Stimulated activated CD8-positive, alpha-beta memory T cell treated with anti-CD3 and anti-CD28 coated beads, Interleukin-4, amount 100 ng/mL, for 1 hour (primary cell): ENCODE measurements at regions not wholly inside any gene's neighbourhood (a gene's known extent, or its start where the extent isn't known, plus 50 kb on each side); places are given as distances from the start of the nearest gene placed in this dataset.

Experiments used
- DNase-seq, 2 donors: peaks; one replicate each; pipeline ENCODE4 v3.0.0-alpha.2; 2020; ENCODE audit warnings: low read depth in 2 of 2, low spot score in 1 of 2

DNA sequence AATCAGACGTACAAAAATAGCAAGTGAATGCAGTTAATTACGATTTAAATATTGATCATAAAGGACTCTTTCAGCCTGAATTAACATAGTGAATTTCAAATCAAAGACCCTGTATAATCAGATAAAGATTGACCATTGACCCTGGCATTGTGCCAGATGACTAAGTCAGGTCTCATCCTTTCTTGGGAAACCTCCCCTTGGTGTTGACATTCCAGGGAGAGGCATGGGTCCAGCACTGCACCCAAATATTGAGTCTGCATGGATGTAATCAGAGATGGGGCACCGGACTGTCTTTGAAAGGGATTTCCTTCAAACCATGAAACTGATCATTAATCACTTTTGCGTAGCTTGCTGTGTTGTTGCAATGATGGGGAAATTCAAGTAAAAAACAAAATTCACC, 1138.2 kb downstream of the BCL11B start:
- DNase-seq, result no peak

DNA sequence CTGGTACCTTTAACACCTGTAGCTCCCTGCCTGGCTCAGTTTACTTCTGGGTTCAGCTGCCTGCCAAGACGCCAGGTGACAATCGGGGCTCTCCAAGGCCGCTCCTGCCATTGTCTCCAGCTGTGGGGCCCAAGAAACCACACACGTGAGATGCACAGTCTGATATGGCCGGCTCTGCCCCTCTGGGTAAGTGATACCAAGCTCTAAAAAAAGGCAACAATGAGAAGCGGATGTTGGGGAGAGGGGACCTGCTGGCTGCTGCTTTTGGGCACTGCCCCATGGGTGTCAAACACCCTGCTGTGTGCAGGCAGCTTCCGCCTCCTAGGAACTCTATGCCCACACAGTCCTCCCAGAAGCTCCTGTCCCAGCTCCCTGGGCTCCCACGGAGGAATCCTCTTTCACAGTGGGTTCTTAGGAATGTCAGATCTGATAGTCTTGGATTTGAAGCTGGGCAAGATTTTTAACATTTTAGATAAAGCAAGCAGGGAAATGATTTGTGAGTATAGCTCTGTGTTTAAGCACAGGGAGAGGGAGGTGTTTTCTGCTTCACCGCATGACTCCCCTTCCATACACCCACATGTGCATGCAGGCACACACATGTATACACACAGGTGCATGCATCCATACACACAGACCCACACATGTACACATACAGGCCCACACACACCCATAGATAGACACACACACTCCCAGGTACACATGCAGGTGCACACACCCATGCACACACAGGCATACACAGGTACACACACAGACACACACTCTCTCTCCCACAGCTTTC, 1135.8 kb downstream of the BCL11B start:
- no peak for DNase-seq

DNA sequence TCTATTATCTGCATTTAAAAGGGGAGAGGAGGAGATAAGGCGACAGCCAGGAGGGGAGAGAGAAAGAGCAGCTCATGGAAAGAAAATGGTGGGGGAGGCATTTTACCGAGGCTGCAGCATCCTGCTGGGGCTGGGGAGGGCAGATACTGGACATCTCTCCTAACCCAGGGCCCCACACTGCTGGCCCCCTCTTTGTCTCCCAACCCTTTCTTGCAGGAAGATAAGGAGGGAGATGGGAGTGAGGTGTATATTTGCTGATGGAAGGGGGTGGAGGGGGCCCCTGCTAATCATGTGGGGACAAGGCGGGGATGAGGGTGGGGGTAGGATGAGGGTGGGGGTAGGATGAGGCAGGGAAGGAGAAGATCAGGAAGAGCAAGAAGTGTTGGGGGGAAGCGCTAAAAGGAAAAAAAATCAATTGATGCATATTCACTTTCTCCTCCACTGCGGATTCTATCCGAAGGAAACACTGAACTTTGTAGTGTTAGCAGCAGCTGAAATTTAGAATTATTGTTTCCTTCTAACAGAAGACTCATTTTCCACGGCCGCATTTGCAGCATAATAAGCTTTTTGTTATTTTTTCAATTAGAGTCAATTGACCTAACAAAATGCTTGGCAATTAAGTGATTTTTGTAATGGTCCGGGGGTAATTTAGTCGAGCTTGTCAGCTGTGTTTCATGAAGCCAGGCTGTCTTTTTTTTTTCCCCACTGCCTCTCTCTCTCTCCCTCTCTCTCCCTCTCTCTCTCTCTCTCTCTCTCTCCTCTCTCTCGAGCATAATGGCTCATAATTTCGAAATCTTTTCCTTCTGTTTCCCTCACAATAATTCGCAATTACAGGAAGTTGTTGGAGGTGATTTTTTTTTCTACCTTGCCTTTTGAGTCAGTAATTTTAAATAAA, 1134.6 kb downstream of the BCL11B start:
- DNase-seq, result no peak

DNA sequence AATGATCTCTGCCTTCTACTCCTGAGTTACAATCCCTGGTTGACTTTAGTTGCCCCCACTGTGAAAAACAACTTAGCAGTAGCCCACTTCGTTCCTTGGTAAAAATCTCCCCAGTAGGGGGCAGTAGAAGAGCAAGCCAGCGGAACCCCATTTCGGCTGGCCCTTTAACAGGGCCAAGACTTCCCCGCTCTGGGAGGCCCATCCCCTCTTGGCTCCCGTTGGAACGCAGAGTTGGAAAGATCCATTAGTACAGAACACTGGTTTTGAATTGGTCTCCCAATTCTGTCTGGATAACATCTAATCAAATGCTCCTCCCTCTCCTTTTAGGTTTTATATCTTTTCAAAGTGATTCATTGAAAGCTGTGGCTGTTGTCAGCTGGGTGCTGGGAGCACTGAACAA, 1133.3 kb downstream of the BCL11B start:
- DNase-seq, result peak; percentile 42 to 49

DNA sequence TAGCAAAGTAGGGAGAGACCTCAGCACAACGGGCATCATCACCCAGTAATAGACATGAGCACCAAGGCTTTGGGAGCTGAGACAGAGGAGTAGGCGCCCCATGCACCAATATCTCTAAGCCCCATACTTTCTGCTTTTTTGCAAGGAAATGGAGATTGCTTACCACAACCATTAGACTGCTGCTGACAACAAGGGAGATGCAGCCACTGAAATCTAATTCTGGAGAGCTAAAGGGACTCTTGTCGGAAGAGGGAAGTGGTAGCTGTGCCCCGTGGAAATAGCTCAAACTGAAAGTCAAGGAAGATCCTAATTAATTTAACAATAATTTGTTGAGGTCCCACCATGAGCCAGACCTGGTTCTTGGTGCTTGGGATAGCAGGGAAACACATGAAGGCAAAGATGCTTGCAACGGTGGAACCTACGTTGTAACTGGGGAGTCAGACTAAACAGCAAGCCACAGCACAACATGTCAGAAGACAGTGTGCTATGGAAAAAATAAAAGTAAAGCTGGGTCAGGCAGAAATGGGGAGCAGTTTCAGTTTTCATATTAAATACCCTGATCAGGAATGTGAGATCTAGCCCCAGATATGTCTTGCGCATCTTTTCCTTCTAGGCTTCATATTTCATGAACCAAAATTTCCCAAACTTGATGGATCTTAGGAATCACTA, 1131.0 kb downstream of the BCL11B start:
- no peak for DNase-seq

DNA sequence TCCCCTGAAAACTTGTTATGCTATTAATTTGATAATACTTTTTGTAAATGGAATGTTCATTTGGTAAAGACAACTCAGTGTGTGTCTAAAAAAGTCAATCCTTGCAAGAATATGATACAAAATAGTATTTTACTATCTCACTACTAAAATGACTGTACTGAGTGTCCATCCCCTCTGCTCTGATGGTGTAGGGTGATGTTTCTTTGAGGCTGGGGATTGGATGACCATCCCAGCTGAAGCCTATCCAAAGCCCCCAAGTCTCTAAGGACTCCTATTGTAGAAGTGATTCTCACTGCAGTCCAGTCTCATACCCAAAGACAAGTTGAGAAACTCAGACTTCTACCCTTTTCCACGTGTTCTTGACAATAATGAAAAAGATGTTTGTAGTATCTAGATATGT, 1128.4 kb downstream of the BCL11B start:
- no peak for DNase-seq

DNA sequence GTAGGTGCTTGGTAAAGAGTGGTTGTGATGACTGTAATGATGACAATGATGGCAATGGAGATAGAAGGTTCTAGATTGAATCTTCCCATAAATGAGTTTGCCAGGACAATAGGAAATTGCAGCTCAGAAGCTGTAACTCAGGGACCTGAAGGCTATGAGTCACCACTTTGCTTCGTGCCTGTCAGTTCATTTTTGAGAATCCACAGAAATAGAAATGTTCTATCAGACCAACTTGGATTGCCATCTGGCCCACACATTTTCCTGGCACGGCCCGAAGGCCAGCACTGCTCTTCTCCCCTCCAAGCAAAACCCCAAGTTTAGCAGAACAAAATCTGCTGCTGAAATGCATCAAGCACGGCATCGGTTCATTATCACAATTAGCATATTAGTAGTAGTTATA, 1127.0 kb downstream of the BCL11B start:
- DNase-seq, result no peak

DNA sequence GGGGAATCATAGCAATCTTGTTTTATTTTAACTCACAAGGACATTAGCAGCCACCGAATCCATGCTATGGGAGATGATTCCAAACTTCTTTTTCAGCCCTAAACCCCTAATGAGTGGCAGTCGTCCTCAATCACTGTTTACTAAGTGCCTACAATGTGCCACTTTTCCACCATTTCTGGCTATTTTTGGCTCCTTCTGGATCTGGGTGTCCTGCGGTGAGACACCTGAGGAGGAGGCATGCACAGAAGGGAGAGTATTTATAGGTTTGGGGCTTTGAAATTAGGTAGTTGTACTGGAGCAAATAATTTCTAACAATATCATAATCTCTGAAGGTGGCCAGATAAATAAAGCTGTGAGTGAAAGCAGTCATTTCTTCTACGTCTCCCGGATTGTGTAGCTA, 1125.6 kb downstream of the BCL11B start:
- no peak for DNase-seq

DNA sequence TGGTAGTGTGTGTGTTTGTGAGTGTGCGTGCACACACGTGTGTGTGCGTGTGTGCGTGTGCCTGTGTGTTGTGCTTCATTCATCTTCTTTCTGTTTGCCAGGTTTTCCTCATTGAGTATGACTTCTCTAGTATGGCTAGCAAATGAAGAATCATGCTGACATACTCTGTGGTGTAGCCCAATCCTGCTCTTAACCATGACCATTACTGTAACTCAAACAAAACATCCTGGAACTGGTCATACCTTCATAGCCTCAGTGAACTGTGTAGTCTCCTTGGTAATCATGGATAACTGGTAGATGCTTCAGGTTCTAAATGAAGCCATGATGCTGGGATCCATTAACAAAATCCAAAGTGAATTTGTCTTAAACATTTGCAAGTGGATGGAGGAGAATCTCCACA, 1117.7 kb downstream of the BCL11B start:
- no peak for DNase-seq

DNA sequence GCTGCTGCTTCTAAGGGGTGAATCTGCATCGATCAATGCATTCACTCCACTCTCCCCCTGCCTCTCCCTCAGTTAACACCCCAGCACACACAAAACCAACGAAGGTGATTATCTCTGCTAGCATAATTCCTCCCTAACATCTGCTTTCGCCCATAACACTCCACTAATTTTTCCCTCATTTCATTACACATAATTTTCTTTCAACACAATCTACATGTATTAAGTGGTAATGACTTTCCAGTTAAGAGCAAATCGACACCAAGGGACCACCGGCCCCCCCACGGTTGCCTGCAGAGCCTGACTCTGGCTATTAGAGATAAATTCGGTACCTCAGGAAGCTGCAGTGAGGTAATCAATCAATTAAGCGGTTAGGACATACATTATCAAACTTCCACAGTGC, 1115.6 kb downstream of the BCL11B start:
- no peak for DNase-seq

DNA sequence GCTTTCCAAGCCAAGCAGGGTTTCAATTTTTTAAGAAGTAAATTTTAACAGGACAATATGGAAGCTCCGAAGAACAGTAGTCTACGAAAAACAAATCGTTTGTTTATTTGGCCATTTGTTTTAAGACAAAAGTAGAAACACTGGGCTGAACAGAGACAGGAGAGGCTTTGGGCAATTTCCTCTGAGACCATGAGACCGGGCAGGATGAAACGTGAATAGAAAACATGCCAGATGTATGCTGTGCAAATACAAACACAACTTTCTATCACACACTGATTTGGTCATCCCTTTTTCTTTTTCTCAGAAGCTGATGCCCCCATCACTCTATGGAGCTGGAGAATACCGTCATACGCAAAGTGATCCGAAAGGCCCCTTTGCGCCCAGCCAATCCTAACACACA, 1111.1 kb downstream of the BCL11B start:
- no peak for DNase-seq

DNA sequence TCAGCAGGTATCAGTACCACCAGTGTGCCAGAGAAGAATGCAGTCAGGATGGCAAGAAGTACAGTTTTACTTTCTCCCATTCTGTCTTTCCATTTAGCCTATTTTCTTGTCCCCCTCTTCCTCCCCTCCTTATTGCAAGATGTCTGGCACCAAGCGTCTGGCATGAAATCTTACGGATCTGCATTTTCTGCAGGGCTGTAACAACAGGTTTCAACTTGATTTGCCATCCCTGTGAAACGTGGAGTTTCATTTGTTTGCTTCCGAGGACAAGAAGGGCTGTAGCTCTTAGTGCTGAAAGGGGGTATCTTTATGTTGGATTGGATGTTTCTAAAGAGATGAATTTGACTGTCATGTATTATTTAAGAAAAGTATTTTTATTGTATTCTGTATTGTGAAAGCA, 1110.6 kb downstream of the BCL11B start:
- no peak for DNase-seq

DNA sequence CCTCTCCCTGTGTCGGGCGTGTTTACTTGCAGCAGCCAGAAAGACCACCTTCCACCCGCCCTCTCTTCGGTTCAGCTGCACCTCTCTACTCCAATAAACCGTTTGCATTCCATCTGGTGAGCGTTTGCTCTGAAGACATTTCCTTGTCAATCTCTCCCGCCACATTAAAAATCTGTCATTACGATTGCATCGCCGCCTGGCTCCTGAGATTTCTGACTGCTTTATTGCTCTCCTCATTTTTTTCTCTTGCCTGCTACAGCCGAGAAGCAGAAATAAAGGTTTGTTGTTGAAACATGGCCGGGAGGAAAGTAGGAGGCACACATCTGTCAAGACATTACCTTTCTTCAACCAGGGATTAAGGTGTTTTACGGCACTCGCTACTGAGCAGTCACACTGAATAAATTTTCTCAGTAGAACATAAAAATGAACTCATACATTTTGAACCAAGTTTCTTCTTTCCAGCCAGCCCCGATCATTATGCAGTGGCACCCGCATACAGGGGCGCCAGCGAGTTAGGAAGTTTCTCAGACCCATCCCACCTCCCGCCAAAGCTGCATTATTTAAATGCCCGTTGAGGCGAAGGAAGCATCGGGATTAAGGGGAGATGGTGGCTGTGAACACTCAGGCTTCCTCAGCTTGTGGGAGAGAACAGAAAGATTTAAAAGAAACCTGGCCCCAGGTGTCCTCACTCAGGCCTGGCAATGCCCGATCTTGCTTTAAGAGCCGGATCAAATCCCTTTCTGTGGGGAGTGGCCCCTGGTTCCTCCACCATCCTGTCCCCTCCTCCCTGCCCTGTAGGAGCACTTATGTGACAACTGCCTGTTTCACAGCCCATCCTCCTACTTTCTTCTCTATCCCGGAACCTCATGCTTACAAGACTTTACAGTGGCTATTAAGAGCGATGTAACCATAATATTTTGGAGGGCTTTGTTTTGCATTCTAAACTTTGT, 1108.9 kb downstream of the BCL11B start:
- DNase-seq, result no peak

DNA sequence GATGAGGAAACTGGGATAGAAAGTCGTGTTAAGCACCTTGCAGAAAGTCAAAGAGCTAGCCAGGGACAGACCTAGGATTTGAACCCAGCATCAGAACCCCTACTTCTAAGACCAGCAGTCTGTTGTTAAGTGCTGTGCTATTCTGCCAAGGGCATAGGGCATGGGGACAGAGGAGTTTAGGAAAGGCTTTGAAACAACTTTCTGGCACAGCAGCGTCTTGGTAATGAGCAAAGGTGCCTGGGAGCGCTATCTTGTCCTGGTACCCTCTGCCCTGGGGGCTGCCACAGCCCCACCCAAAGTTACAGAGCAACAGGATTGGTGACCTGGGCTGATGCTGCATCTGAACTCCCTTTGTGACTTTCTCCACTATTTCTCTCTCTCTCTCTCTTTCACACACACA, 1108.1 kb downstream of the BCL11B start:
- DNase-seq, result no peak

DNA sequence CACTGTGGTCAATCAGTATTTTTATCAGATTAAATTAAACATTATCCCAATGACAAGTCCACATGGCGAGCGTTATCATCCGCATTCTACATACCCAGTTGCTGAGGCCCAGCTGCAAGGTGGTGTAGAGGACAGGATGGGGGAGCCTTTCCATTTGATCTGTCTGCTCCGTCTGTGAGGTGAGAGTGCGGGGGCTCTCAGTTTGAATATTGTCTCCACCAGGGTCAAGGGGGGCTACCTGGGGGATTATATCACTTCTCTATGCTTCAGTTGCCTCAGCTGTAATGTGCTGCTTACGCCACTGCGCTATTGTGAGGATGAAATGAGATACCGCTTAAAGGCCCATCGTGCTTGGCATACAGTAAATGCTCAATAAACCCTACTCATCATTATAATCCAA, 1106.0 kb downstream of the BCL11B start:
- no peak for DNase-seq

DNA sequence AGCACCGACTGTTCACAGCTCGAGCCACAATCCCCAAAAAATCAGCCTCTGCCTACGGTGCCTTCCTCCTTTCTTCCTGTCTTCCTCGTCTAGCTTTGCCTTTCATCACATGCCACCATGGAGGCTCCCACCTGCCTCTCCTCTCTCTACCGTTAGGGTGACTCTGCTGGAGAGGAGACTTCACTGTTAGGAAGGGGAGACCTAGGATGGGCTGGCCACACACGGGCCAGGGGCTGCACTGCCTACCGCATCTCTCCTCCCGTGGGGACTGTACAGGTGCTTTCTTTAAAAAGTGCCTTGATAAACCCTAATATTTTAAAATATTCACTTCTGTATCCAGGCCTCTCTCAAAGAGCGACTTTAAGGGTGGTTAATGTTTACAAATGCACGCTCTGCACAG, 1104.7 kb downstream of the BCL11B start:
- DNase-seq, result no peak

DNA sequence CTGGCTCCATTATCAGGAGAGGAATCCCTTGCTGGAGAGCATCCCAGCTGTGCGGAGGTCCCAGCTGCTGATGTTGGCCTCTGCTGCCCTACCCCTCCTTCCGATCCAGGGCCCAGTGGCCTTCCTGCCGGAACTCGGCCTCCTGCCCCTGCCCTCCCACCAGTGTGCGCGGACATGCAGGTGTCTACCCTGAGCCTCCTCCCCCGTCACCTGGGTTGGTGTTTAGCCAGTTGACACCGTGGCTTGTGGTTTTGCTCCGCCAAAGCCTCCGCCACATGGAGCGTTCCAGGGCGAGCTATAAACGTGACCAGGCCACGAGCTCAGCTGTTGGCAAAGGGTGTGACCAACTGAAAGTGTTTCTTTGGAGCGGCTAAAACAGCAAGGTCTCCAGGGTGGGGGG, 1104.3 kb downstream of the BCL11B start:
- DNase-seq, result no peak

DNA sequence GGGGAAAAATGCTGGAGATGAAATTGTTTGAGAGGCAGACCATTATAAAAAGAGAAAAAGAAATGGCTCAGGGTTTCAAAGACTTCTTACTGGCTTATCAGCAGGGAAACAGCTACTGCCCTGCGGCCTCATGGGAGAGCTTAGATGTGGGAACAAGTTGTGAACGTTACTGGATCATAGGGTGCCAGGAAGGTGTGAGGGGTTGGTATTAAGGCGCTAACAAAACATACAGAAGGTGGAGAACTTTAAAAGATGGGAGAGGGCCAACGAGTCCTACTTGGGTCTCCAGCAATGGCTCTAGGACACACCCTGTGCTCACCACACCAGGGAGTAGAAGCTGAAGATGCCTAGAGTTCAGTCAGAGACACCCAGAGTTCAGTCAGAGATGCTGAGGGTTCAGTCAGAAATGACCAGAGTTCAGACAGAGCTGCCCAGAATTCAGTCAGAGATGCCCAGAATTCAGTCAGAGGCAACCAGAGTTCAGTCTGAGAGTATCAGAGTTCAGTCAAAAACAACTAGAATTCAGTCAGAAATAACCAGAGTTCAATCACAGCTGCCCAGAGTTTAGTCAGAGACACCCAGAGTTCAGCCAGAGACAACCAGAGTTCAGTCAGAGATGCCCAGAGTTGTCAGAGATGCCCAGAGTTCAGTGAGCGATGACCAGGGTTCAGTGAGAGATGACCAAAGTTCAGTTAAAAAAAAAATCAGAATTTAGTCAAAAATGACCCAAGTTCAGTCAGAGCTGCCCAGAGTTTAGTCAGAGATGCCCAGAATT, 1103.6 kb downstream of the BCL11B start:
- no peak for DNase-seq

DNA sequence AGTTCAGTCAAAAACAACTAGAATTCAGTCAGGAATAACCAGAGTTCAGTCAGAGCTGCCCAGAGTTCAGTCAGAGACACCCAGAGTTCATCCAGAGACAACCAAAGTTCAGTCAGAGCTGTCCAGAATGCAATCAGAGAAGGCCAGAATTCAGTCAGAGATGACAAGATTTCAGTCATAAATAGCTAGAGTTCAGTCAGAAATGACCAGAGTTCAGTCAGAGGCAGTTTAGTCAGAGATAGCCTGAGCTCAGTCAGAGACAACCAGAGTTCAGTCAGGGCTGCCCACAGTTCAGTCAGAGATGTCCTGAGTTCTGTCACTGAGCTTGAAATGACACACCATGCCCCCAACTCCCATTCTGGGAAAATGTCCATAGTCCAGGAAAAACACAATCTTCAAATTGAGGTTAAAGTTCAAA, 1102.8 kb downstream of the BCL11B start:
- no peak for DNase-seq

DNA sequence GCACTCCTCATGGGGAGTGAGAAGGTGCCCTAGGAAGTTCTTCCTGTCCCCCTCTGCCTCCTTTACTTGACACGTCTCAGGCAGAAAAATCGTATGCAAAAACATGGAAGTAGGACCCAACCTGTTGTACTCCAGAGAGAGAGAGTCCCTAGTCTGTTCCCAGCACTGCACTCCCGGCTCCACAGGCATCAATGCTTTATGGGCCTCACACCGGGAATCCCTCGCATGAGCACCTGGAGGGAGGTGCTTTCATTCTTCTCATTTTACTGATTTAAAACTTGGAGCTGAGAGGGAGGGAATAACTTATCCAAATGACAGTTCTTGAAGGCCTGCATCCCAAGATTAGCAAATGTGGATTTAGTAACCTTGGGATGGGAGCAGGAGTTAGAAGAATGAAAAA, 1101.4 kb downstream of the BCL11B start:
- DNase-seq, result no peak
